Epidermal melanocyte (primary cell): ENCODE measurements at regions not wholly inside any gene's neighbourhood (a gene's known extent, or its start where the extent isn't known, plus 50 kb on each side); places are given as distances from the start of the nearest gene placed in this dataset.

Experiments used
- DNase-seq: peaks from one replicate; pipeline ENCODE4 v3.0.0; 2011; ENCODE audit warnings: low spot score; ENCODE audit not compliant: insufficient read length

DNA sequence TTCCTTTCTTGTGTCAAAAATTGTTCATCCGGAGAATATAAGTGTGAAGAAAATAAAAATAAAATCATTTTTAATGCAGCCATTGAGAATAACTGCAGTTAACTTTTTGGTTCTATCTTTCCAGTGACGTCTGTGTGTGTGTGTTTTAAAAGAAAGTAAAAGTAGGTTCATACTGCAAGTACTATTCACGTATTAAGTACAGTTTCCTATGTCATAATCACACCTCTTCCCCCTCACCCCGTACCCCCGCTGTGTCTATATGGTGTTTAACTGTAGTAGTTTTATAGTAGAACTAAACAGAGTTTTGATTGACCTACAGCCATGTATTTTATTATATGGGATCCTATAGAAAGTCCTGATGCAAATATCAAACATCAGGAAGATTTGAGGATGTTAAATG lies 78.5 kb upstream of the CLCN4 start:
- no peak for DNase-seq

DNA sequence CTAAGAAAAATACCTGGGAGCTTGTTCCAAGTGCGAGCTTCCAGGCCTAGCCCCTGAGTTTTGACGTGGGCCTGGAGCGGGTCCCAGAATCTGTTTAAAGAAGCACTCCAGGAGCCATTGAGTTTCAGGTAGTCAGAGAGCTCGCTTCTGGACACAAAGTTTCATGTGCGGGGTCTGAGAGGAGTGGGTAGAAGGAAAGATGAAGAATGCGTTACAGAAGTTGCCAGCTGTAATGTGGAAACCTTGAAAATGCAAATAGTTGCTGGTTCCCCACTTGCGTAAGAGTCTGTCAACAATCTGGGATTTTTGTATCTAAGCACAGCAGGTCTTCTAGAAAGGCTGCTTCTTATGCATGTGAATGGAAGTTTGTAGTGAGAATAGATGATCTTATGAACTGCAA lies 77.5 kb upstream of the CLCN4 start:
- DNase-seq: no peak

DNA sequence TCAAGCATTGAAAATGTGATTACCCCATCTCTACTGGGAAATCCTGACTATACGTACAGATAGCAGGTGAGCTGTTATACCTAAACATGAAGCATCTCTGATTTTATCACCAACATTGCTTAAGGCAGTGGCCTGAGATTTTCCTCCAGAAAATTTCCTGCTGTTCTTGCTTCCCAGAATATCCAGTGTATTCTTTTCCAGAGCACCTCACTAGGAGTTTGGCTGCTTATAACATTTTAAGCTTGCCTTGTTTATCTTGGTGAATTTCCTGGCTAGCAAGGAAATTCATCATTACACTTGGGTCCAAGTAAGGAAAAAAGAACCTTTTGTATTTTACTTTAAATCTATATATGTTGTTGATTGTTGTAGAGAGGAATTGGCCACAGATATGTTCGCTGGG lies 73.0 kb upstream of the CLCN4 start:
- no peak for DNase-seq

DNA sequence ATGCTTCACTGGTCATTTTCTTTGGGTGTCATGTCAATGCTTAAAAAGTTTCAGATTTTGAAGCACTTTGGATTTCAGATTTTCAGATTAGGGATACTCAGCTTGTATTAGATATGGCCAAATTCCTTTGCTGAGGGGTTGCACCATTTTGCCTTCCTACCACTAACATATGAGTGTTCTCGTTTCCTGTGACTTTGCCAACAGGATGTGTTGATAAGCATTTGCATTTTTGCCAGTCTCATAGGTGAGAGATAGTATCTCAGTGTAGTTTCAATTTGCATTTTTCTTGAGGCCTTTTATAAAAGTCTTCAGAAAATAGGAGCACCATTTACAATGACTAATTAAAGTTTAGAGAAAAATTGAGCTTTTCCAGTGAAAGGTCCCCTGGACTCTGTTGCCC lies 71.6 kb upstream of the CLCN4 start:
- no peak for DNase-seq

DNA sequence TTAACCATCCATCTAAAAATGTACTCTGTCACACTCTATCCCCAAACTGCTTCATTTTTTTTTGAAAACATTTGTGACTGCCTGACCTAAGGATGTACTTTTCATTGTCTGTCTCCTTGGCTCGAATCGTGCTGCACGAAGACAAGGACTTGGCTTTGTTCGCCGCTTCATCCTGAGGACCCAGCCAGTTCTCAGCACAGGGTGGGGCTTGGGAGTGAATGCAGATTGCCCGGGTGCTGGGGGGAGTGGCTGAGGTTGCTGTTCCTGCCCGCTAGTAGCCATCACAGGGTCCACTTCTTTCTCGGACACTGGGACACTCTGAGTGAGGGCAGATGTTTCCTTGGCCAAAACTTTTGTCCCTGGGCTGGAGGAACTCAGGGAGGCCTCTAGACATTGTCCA lies 70.1 kb upstream of the CLCN4 start:
- DNase-seq: no peak

DNA sequence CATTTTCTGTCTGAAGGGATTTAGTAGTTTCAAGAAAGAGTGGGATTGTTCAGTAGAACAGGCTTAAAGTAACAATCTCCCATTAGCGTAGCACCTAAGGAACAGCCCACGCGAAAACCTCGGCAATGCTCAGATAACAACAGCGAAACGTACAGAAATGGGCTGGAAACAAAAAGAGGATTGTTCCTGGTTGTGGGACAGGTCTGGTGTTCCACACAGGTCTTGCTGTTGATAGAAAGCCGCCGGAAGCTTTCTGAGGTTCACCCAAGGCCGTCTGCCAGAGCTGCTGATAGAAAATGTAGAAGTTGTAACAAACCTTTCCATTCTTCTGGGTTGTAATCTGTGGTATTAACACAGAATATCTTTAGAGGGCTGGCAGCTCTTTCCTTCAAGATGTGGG lies 69.4 kb upstream of the CLCN4 start:
- no peak for DNase-seq

DNA sequence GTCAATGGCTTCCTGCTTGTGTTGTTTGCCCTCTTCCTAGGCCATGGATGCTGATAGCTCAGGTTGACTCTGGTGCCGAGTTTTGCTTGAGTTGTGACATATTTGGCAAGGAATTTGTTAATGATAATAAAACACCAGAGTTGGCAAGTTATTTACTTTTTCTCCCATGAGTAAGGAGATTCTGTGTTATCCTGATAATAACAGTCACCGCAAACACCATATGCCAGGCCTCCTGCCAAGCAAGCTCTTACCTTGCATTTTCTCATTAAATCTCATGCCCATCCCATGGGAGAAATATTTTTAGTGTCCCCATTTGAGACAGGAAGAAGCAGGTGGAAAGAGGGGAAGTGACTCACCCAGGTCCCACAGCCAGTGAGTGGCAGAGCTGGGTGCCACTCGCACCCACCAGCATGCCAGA lies 67.4 kb upstream of the CLCN4 start:
- no peak for DNase-seq

DNA sequence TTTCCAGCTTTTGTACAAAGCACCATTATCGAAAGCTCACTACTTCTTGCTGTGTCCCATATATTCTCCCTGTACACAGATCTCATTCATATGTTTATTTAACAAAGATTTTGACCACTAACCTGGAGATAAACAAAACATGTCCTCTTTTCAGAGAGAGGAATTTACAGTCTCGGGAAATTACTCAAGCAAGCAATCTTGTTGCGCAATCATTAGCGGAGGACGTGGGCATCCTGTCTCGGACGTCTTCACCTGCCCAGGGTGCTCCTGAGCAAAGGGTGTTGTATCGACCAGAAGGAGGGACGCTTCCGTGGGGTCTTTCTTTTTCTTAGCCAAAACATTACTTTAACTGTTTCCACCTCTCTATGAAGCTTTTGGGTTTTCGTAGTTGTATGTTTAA lies 66.5 kb upstream of the CLCN4 start:
- DNase-seq: no peak

DNA sequence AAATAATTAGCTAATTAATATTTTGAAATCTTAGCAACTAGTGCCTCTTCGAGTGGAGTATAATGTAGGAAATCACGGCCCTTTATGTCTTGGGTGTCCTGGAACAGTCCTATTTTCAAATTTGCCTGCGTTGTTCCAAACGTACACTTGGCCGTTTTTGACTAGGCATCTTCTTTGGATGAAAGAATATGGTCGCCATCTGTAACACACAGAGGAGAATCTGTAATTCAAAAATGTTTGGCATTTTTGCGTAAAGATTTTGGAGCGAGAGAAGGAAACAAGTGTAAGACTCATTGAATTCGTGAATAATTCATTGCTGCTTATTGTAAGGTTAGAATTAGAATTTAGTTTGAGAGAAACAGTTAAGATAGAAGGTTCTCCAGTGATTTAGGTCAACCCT lies 61.5 kb upstream of the CLCN4 start:
- DNase-seq: no peak

DNA sequence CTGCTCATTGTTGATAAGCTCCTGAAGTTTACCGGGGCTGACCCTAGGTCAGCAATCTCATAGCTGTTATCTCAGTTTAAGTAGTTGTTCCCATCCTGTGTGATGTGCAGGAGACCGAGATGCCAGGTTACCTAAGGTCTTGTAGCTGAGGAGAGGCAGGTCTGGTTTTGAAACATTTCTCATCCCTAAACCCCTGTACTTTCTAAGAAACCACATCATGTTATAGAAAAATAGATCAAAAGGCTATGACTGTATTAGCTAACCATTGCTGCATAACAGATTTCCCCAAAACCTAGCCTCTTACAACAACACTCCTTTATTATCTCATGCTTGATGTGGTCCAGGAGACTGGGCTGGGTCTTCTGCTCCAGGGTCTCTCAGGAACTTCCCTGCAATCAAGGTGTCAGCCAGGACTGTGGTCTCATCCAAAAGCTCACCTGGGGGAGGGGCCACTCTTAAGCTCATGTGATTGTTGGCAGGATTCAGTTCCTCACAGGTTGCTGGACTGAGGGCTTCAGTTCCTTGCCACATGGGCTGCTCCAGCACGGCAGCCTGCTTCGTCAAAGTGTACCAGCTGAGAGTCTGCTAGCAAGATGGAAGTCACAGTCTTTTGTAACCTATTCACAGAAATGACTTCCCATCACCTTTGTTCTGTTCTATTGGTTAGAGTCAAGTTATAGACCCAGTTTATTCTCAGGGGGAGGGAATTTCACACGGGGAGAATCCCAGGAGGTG lies 60.9 kb upstream of the CLCN4 start:
- no peak for DNase-seq

DNA sequence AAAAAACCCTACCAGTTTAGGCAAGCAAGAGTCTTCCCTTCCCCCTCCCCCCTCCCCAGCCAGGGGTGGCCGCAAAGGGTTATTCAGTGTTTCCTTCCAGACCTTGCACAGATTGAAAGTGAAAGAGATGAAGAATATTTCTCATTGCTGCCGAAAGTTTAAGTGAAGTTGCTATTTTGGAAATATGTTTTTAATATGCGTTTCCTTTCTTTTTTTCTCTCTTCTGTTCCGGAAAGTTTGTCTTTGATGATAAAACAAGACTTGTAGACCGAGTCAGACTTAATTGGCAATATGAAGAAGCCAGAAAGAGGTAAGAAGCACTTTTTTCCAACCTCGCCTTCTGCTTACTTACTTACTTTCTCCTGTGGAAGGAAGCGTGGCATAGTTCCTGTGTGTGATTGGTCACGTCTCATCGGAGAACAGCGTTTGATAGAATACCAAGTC lies 58.5 kb upstream of the CLCN4 start:
- no peak for DNase-seq

DNA sequence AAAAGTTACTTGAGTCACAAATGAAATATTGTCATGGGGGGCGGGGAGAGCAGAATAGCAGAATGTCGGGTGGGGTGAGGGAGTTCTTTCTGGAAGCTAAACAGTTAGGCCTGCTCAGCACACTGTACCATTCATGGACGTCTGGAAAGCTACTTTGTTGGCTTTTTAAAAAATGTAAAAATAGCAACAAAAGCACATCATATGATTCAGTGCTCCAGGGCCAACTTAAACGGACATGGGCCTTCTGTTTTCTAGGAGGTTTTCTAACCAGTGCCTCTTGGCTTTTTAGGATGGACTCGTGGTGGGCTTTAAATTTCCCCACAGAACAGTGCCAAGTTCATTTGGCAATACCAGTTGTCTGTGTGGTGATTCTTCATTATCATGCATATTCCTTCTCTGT lies 57.4 kb upstream of the CLCN4 start:
- DNase-seq: no peak

DNA sequence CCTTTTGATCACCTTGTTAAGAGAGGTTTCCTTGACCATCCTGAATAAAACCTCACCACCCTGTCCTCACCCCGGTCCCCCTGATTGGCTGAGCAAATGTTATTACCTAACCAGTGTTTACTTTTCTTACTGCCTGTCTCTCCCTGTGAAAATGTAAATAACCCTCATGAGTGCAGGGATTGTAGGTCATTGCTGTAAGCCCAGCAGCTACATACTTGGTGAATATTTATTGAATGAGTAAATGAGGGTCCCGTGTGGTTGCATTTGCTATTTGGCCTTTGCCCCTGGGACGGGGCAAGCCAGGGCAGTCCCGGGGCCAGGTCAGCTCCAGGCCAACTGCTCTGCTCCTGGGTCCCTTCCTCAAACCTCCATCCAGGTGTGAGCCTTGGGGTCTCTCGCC lies 55.5 kb upstream of the CLCN4 start:
- no peak for DNase-seq

DNA sequence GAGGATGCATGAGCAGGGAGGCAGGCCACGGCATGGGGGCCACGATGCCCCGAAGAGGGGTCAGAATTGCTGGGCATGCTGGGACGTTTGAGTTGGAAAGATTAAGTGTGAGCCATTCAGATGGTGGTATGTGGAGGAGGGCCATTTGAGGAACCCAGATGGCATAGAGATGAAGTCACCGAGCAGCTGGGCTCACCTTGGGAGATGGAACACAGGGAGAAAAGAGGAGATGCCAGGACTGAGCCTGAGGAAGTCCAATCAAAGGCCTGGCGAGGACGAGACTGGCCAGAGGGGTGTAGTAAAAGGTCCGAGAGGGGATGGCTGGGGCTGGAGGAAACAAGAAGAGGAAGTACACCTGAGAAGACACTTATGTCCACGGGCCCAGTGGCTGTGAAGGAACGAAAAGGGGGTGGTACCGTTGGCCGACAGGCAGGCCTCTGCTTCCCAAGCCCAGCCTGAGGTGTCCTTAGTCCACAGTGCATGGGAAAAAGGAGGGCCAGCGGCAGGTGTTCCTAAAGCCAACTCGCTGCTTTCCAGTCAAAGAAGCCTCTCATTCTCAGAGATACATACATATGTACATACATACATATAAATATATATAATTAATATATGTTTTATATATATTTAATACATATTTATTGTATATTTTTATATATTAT lies 54.6 kb upstream of the CLCN4 start:
- DNase-seq: no peak

DNA sequence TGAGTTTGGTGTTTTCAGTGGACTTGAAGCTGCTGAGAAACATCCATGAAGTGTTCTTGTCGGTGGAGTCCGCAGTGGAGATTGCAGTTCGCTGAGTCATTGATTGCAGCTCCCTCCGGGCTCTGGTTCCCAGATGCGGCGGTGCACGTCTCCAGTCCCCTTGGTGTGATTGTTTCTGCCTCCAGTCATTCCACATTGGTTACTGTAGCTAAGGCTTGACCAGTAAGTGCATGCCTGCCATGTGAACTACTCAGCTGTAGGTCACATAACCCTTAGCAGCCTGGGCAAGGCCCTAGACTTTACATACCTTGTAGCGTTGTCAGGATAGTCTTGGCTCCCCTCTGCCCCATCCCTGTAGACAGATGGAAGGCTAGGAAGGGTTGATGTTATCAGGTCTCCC lies 53.8 kb upstream of the CLCN4 start:
- DNase-seq: no peak

DNA sequence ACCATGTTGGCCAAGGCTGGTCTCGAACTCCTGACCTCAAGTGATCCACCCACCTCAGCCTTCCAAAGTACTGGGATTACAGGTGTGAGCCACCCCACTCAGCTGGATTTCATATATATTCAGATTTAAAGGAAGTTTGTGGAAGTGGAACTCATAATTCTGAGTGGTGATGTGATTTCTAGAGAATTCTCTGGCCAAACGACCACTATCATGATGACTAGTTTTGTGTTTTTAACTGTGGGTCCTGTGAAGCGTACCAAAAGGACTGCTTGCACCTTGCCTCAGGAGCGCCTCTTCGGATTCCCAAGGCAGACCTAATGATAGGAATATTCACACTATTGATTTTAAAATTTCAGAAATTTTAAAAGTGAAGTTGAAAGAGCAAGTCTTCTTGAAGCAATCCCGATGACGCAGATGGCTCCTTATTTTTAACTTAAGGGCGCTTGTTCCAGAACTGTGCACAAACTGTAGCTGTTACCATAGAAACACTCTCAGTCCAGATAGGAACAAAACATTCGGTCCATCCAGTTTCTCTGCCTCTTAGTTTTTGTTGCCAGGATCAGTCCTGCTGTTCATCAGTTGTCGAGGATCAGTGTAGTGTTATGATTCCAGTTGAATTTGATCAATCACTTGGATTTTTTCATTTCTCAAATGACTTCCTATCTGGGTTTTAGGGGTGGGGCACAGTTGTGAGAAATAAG lies 51.7 kb upstream of the CLCN4 start:
- DNase-seq: no peak

DNA sequence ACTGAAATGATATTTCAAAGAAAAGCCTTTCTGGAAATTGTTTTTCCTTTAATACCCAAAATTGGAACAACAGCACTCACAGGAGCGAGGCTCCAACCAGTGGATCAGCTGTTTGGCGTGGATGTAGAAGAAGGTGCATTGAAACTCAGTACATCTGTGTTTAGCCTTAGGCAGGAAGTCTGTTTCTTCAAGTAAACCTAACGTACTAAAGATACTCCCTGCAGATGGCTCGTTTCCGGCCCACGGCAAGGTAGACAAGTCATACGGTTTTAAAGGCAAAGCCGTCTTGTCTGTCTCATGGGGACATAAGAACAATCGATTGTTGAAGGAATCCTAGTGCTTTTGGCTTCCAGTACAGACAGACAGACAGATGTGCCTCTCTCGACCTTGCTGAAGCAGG lies 50.0 kb upstream of the CLCN4 start:
- no peak for DNase-seq
